H1 (cell line): ENCODE measurements at regions not wholly inside any gene's neighbourhood (a gene's known extent, or its start where the extent isn't known, plus 50 kb on each side); places are given as distances from the start of the nearest gene placed in this dataset.

Experiments
- CEBPB ChIP-seq: IDR thresholded peaks from 2 replicates; pipeline ENCODE4 v1.6.1; 2012; ENCODE audit warnings: low read depth, low read length
- CHD7 ChIP-seq: fragments of 300-600 bp; sonication (generic); IDR thresholded peaks from 2 replicates; pipeline ENCODE4 v1.7.1; 2012; ENCODE audit warnings: low read length, moderate library complexity, mild to moderate bottlenecking, inconsistent platforms; ENCODE audit not compliant: insufficient replicate concordance
- CREB1 ChIP-seq: IDR thresholded peaks from 2 replicates; pipeline ENCODE4 v1.6.1; 2012; ENCODE audit warnings: inconsistent platforms
- CTCF ChIP-seq, 3 experiments: IDR thresholded peaks; 1 replicate in 2 of 3; 2 replicates in 1 of 3; pipeline versions ENCODE4 v1.5.1 to v1.6.1; 2011; ENCODE audit warnings: low read length in 3 of 3, mild to moderate bottlenecking in 3 of 3, inconsistent platforms in 2 of 3, low read depth in 1 of 3, moderate library complexity in 1 of 3; ENCODE audit not compliant: insufficient read depth in 1 of 3; ENCODE audit errors: control extremely low read depth in 1 of 3
- EZH2 ChIP-seq: fragments of 200-600 bp; sonication (generic); IDR thresholded peaks from 2 replicates; pipeline ENCODE4 v1.7.1; 2012; ENCODE audit warnings: low read depth, mild to moderate bottlenecking, moderate library complexity, low read length, inconsistent platforms; ENCODE audit not compliant: severe bottlenecking
- FOSL1 ChIP-seq: IDR thresholded peaks from 2 replicates; pipeline ENCODE4 v1.6.1; 2011; ENCODE audit warnings: mild to moderate bottlenecking, low read depth, low read length, moderate library complexity; ENCODE audit not compliant: insufficient read depth
- RBBP5 ChIP-seq: IDR thresholded peaks from 2 replicates; pipeline ENCODE4 v1.7.1; 2012; ENCODE audit warnings: low read depth, mild to moderate bottlenecking, inconsistent platforms, low read length, moderate library complexity, borderline replicate concordance
- TEAD4 ChIP-seq: IDR thresholded peaks from 2 replicates; pipeline ENCODE4 v1.6.1; 2012; ENCODE audit warnings: low read depth, low read length, inconsistent platforms, mixed read lengths
- ZNF274 ChIP-seq: IDR thresholded peaks from 2 replicates; pipeline ENCODE4 v1.7.0; 2012; ENCODE audit warnings: low read length, borderline replicate concordance; ENCODE audit errors: extremely low read depth

GRCh38 chr1:229019663-229020271, 251.1 kb upstream of the RAB4A start (continued):
- TF ChIP-seq CHD7 (no peak), TEAD4 (no peak), FOSL1 (no peak), CEBPB (no peak), CREB1 (no peak), EZH2 (no peak), ZNF274 (no peak), CTCF (IDR thresholded peaks at IDR 0.05; ENCODE audit: control extremely low read depth in 1 of 3, insufficient read depth in 1 of 3, low read depth in 1 of 3, low read length in 3 of 3) (no peak), RBBP5 (no peak)
